H9 (cell line): ENCODE measurements at regions not wholly inside any gene's neighbourhood (a gene's known extent, or its start where the extent isn't known, plus 50 kb on each side); places are given as distances from the start of the nearest gene placed in this dataset.

ENCODE experiments used
- DNase-seq: peaks from one replicate; pipeline ENCODE4 v3.0.0-alpha.2; 2017
- H2AFZ ChIP-seq: one replicate; pipeline ENCODE4 v1.6.1; 2013; ENCODE audit warnings: mild to moderate bottlenecking, low read length, control low read depth, moderate library complexity
- H2AK5ac ChIP-seq: 2 replicates; pipeline ENCODE4 v1.6.1; 2013; ENCODE audit warnings: low read length, control low read depth, mixed read lengths; ENCODE audit not compliant: insufficient read length
- H2BK120ac ChIP-seq: one replicate; pipeline ENCODE4 v1.6.1; 2013; ENCODE audit warnings: low read depth, mild to moderate bottlenecking, low read length, control low read depth, inconsistent platforms; ENCODE audit not compliant: poor library complexity, severe bottlenecking
- H2BK12ac ChIP-seq: 2 replicates; pipeline ENCODE4 v1.6.1; 2013; ENCODE audit warnings: low read length, control low read depth, mixed read lengths, low read depth; ENCODE audit not compliant: insufficient read length
- H2BK15ac ChIP-seq: 2 replicates; pipeline ENCODE4 v1.6.1; 2013; ENCODE audit warnings: low read depth, low read length, control low read depth
- H2BK20ac ChIP-seq: one replicate; pipeline ENCODE4 v1.6.1; 2013; ENCODE audit warnings: low read depth, mild to moderate bottlenecking, low read length, control low read depth, inconsistent platforms; ENCODE audit not compliant: poor library complexity, severe bottlenecking
- H2BK5ac ChIP-seq: 2 replicates; pipeline ENCODE4 v1.6.1; 2013; ENCODE audit warnings: low read length, control low read depth, mixed read lengths; ENCODE audit not compliant: insufficient read length
- H3K14ac ChIP-seq: 2 replicates; pipeline ENCODE4 v1.6.1; 2013; ENCODE audit warnings: low read length, control low read depth; ENCODE audit not compliant: insufficient read depth
- H3K18ac ChIP-seq: 2 replicates; pipeline ENCODE4 v1.6.1; 2013; ENCODE audit warnings: low read depth, mild to moderate bottlenecking, mixed read lengths, low read length, control low read depth; ENCODE audit not compliant: insufficient read length
- H3K23ac ChIP-seq: 2 replicates; pipeline ENCODE4 v1.6.1; 2013; ENCODE audit warnings: low read length, control low read depth, mixed read lengths, low read depth; ENCODE audit not compliant: insufficient read length
- H3K23me2 ChIP-seq: 2 replicates; pipeline ENCODE4 v1.6.1; 2013; ENCODE audit warnings: low read depth, mild to moderate bottlenecking, mixed read lengths, low read length, control low read depth; ENCODE audit not compliant: insufficient read length, poor library complexity, severe bottlenecking
- H3K27ac ChIP-seq: 2 replicates; pipeline ENCODE4 v1.5.1; 2013; ENCODE audit warnings: low read length, control low read depth, mixed read lengths, low read depth; ENCODE audit not compliant: insufficient read length
- H3K27me3 ChIP-seq: 2 replicates; pipeline ENCODE4 v1.6.1; 2013; ENCODE audit warnings: low read length, control low read depth, inconsistent platforms; ENCODE audit not compliant: insufficient read depth
- H3K4ac ChIP-seq: 2 replicates; pipeline ENCODE4 v1.6.1; 2013; ENCODE audit warnings: low read depth, mild to moderate bottlenecking, control low read depth, inconsistent platforms, low read length, moderate library complexity
- H3K4me1 ChIP-seq: 2 replicates; pipeline ENCODE4 v1.6.1; 2013; ENCODE audit warnings: low read length, control low read depth, inconsistent platforms; ENCODE audit not compliant: insufficient read depth
- H3K4me2 ChIP-seq: 2 replicates; pipeline ENCODE4 v1.6.1; 2013; ENCODE audit warnings: low read length, control low read depth, mixed read lengths; ENCODE audit not compliant: insufficient read length, insufficient read depth
- H3K56ac ChIP-seq: 2 replicates; pipeline ENCODE4 v1.6.1; 2013; ENCODE audit warnings: low read depth, mild to moderate bottlenecking, mixed read lengths, low read length, control low read depth; ENCODE audit not compliant: insufficient read length
- H3K79me1 ChIP-seq: 2 replicates; pipeline ENCODE4 v1.6.1; 2013; ENCODE audit warnings: low read depth, mild to moderate bottlenecking, moderate library complexity, low read length, control low read depth, inconsistent platforms; ENCODE audit not compliant: insufficient read depth, poor library complexity, severe bottlenecking
- H3K79me2 ChIP-seq: 2 replicates; pipeline ENCODE4 v1.6.1; 2013; ENCODE audit warnings: low read length, control low read depth, inconsistent platforms; ENCODE audit not compliant: insufficient read depth
- H3K9ac ChIP-seq: 2 replicates; pipeline ENCODE4 v1.6.1; 2013; ENCODE audit warnings: low read length, control low read depth, mixed read lengths; ENCODE audit not compliant: insufficient read length; ENCODE audit errors: extremely low read depth
- H3K9me3 ChIP-seq: one replicate; pipeline ENCODE4 v1.6.1; 2013; ENCODE audit warnings: low read depth, low read length, inconsistent platforms; ENCODE audit not compliant: control insufficient read depth
- H3T11ph ChIP-seq: one replicate; pipeline ENCODE4 v1.6.1; 2013; ENCODE audit warnings: mild to moderate bottlenecking, low read length, control low read depth, inconsistent platforms
- H4K20me1 ChIP-seq: one replicate; pipeline ENCODE4 v1.6.1; 2013; ENCODE audit not compliant: control insufficient read depth, insufficient read length, insufficient read depth
- H4K5ac ChIP-seq: 2 replicates; pipeline ENCODE4 v1.6.1; 2013; ENCODE audit warnings: low read depth, mild to moderate bottlenecking, mixed read lengths, low read length, control low read depth; ENCODE audit not compliant: insufficient read length
- H4K8ac ChIP-seq: replicated peaks from 2 replicates; pipeline ENCODE4 v1.6.1; 2013; ENCODE audit warnings: low read length, control low read depth, mixed read lengths, low read depth; ENCODE audit not compliant: insufficient read length
- H4K91ac ChIP-seq: 2 replicates; pipeline ENCODE4 v1.6.1; 2013; ENCODE audit warnings: low read depth, mild to moderate bottlenecking, moderate library complexity, mixed read lengths, low read length, control low read depth; ENCODE audit not compliant: insufficient read length
- H3K27ac Mint-ChIP-seq, 3 experiments: 2 replicates in 2 of 3; 3 replicates in 1 of 3; pipeline ENCODE4 v1.8.0; 2020 to 2021; ENCODE audit warnings: mixed read lengths in 3 of 3, mild to moderate bottlenecking in 1 of 3, moderate library complexity in 1 of 3
- H3K27me3 Mint-ChIP-seq: 2 replicates; pipeline ENCODE4 v1.8.0; 2021; ENCODE audit warnings: low read depth, mild to moderate bottlenecking, moderate library complexity, mixed read lengths
- H3K36me3 Mint-ChIP-seq, 3 experiments: 2 replicates in 2 of 3; 3 replicates in 1 of 3; pipeline ENCODE4 v1.8.0; 2020 to 2021; ENCODE audit warnings: low read depth in 3 of 3, mixed read lengths in 3 of 3; ENCODE audit not compliant: insufficient read depth in 1 of 3
- H3K4me1 Mint-ChIP-seq, 2 experiments: 2 replicates each; pipeline ENCODE4 v1.8.0; 2020; ENCODE audit warnings: mixed read lengths in 2 of 2
- H3K4me3 Mint-ChIP-seq, 2 experiments: 2 replicates in 1 of 2; 3 replicates in 1 of 2; pipeline ENCODE4 v1.8.0; 2020 to 2021; ENCODE audit warnings: mild to moderate bottlenecking in 2 of 2, mixed read lengths in 2 of 2, moderate library complexity in 1 of 2
- H3K9me3 Mint-ChIP-seq, 2 experiments: 2 replicates in 1 of 2; 3 replicates in 1 of 2; pipeline ENCODE4 v1.8.0; 2020; ENCODE audit warnings: mild to moderate bottlenecking in 2 of 2, mixed read lengths in 2 of 2, moderate library complexity in 1 of 2
- WGBS: extraction: QIAGEN DNeasy Blood & Tissue Kit; methylation state at CpG from one replicate; pipeline ENCODE4 v1.1.7; 2013; ENCODE audit warnings: missing lambda C conversion rate, low lambda C conversion rate, mixed read lengths; ENCODE audit not compliant: insufficient read length; ENCODE audit errors: extremely low coverage; 5-methylcytosine and 5-hydroxymethylcytosine counted together
- TF ChIP-seq, protein P1 (sequence below): fragments of 200-600 bp; sonication (generic); conservative IDR thresholded peaks from 3 replicates; pipeline ENCODE4 v1.8.0; 2021; ENCODE audit warnings: antibody characterized with exemption, mild to moderate bottlenecking

DNA sequence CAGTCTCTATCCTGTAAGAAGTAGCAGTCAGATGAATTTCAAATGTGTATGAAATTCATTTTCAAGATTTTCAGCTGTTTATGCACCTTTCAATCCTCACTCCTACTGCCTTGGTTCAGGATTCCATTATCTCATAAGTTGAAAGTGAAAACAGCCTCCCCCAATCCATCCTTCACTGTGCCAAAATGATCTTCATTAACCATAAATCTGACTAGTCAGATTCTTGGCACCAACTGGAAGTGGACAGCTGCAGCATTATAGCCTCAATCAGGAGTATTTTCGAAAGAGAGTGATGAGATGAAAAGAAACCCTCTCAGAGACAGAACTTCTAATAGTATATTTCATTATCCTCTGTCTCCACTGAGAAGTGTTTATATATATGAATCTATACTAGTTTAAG, 365.3 kb upstream of the PDGFD start:
- H3K79me2 ChIP-seq, result no peaks in the 10 kb centered on the region
- no peak overlapping the region for H4K5ac ChIP-seq
- H2AK5ac ChIP-seq, result no peak overlapping the region
- no peak overlapping the region for H3K9ac ChIP-seq
- H3K27me3 ChIP-seq, result no peaks in the 10 kb centered on the region
- no peak overlapping the region for H2AFZ ChIP-seq
- no CpG with 5 or more reads among the region's 1 CpG for WGBS
- no peak overlapping the region for H4K91ac ChIP-seq
- H3K27ac ChIP-seq, result no peak overlapping the region
- Mint-ChIP-seq H3K36me3 (peaks cover 0 to 4% (median 2%) of the 10 kb centered on the region in 3 experiments; a peak in 3 of 7 replicates), H3K4me3 (no peak overlapping the region), H3K27ac (no peak overlapping the region), H3K27me3 (no peaks in the 10 kb centered on the region), H3K9me3 (peaks cover 0 to 3% of the 10 kb centered on the region in 2 experiments; a peak in 1 of 5 replicates), H3K4me1 (peaks cover 9 to 13% of the 10 kb centered on the region in 2 experiments)
- H2BK12ac ChIP-seq, result no peak overlapping the region
- no peak overlapping the region for H3T11ph ChIP-seq
- no peaks in the 10 kb centered on the region for H3K9me3 ChIP-seq
- no peak overlapping the region for H3K4ac ChIP-seq
- H3K4me2 ChIP-seq, result no peak overlapping the region
- no peak for DNase-seq
- H2BK5ac ChIP-seq, result no peak overlapping the region
- no peak overlapping the region for H2BK20ac ChIP-seq
- H2BK15ac ChIP-seq, result no peak overlapping the region
- H3K56ac ChIP-seq, result no peak overlapping the region
- H3K23me2 ChIP-seq, result no peaks in the 10 kb centered on the region
- H3K4me1 ChIP-seq, result no peaks in the 10 kb centered on the region
- no peaks in the 10 kb centered on the region for H3K79me1 ChIP-seq
- no peak overlapping the region for H3K14ac ChIP-seq
- TF ChIP-seq, protein P1, sequence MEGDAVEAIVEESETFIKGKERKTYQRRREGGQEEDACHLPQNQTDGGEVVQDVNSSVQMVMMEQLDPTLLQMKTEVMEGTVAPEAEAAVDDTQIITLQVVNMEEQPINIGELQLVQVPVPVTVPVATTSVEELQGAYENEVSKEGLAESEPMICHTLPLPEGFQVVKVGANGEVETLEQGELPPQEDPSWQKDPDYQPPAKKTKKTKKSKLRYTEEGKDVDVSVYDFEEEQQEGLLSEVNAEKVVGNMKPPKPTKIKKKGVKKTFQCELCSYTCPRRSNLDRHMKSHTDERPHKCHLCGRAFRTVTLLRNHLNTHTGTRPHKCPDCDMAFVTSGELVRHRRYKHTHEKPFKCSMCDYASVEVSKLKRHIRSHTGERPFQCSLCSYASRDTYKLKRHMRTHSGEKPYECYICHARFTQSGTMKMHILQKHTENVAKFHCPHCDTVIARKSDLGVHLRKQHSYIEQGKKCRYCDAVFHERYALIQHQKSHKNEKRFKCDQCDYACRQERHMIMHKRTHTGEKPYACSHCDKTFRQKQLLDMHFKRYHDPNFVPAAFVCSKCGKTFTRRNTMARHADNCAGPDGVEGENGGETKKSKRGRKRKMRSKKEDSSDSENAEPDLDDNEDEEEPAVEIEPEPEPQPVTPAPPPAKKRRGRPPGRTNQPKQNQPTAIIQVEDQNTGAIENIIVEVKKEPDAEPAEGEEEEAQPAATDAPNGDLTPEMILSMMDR, result no peak
- no peak overlapping the region for H3K18ac ChIP-seq
- H2BK120ac ChIP-seq, result no peak overlapping the region
- no peak overlapping the region for H4K8ac ChIP-seq
- H3K23ac ChIP-seq, result no peak overlapping the region
- H4K20me1 ChIP-seq, result no peaks in the 10 kb centered on the region
